Skeletal muscle satellite cell (primary cell): ENCODE measurements at regions not wholly inside any gene's neighbourhood (a gene's known extent, or its start where the extent isn't known, plus 50 kb on each side); places are given as distances from the start of the nearest gene placed in this dataset.
A peak's percentile ranks its signal among the peaks of the same experiment; 100 is the strongest.

Source experiments
- H3K27me3 ChIP-seq: 2 replicates; pipeline ENCODE4 v1.7.0; 2013; ENCODE audit warnings: low read length; ENCODE audit not compliant: control insufficient read depth, insufficient read depth
- H3K36me3 ChIP-seq: 2 replicates; pipeline ENCODE4 v1.7.0; 2013; ENCODE audit warnings: mild to moderate bottlenecking, control low read depth, low read length; ENCODE audit not compliant: insufficient read depth
- H3K4me1 ChIP-seq: 2 replicates; pipeline ENCODE4 v1.7.0; 2013; ENCODE audit warnings: low read length; ENCODE audit not compliant: control insufficient read depth, insufficient read depth
- H3K4me2 ChIP-seq: 2 replicates; pipeline ENCODE4 v1.7.0; 2013; ENCODE audit warnings: mild to moderate bottlenecking, low read length
- H3K4me3 ChIP-seq: 2 replicates; pipeline ENCODE4 v1.7.0; 2013; ENCODE audit warnings: low read length
- H3K9ac ChIP-seq: 2 replicates; pipeline ENCODE4 v1.7.0; 2013; ENCODE audit warnings: mild to moderate bottlenecking, low read depth, low read length, moderate library complexity
- H3K9me3 ChIP-seq: replicated peaks from 2 replicates; pipeline ENCODE4 v1.7.0; 2013; ENCODE audit warnings: mild to moderate bottlenecking, control low read depth, low read length

GRCh38 chr7:46207931-46208634 lies 287.0 kb upstream of the IGFBP3 start:
- Histone ChIP-seq H3K27me3 (no peaks in the 10 kb centered on the region), H3K9me3 (no peaks in the 10 kb centered on the region), H3K4me3 (no peak overlapping the region), H3K4me1 (no peaks in the 10 kb centered on the region), H3K4me2 (no peak overlapping the region), H3K36me3 (no peaks in the 10 kb centered on the region), H3K9ac (no peak overlapping the region)

- Histone ChIP-seq H3K4me2 (no peak overlapping the region), H3K9ac (no peak overlapping the region), H3K4me1 (no peaks in the 10 kb centered on the region), H3K4me3 (no peak overlapping the region), H3K9me3 (no peaks in the 10 kb centered on the region), H3K27me3 (no peaks in the 10 kb centered on the region), H3K36me3 (no peaks in the 10 kb centered on the region)
Observed at GRCh38 chr7:46206476-46207060, 285.5 kb upstream of the IGFBP3 start.

GRCh38 chr7:46205478-46205877 lies 284.4 kb upstream of the IGFBP3 start:
- Histone ChIP-seq H3K4me1 (no peaks in the 10 kb centered on the region), H3K9ac (no peak overlapping the region), H3K4me2 (no peak overlapping the region)

GRCh38 chr7:46203926-46204325 lies 282.9 kb upstream of the IGFBP3 start:
- H3K4me1 ChIP-seq, result no peaks in the 10 kb centered on the region

More at GRCh38 chr7:46205478-46205877, 284.4 kb upstream of the IGFBP3 start:
- Histone ChIP-seq H3K36me3 (no peaks in the 10 kb centered on the region), H3K4me3 (no peak overlapping the region), H3K9me3 (no peaks in the 10 kb centered on the region), H3K27me3 (no peaks in the 10 kb centered on the region)

GRCh38 chr7:46202379-46202778 lies 281.3 kb upstream of the IGFBP3 start:
- H3K4me2 ChIP-seq, result no peak overlapping the region
- no peak overlapping the region for H3K4me3 ChIP-seq
- no peak overlapping the region for H3K9ac ChIP-seq
- H3K9me3 ChIP-seq, result no peaks in the 10 kb centered on the region
- H3K36me3 ChIP-seq, result no peaks in the 10 kb centered on the region
- H3K27me3 ChIP-seq, result no peaks in the 10 kb centered on the region
- no peaks in the 10 kb centered on the region for H3K4me1 ChIP-seq

More at GRCh38 chr7:46203926-46204325, 282.9 kb upstream of the IGFBP3 start:
- no peaks in the 10 kb centered on the region for H3K9me3 ChIP-seq
- H3K4me2 ChIP-seq, result no peak overlapping the region
- H3K9ac ChIP-seq, result no peak overlapping the region
- no peak overlapping the region for H3K4me3 ChIP-seq
- no peaks in the 10 kb centered on the region for H3K27me3 ChIP-seq
- no peaks in the 10 kb centered on the region for H3K36me3 ChIP-seq

GRCh38 chr7:46201961-46202360 lies 280.9 kb upstream of the IGFBP3 start:
- no peaks in the 10 kb centered on the region for H3K27me3 ChIP-seq
- H3K4me2 ChIP-seq, result no peak overlapping the region
- H3K36me3 ChIP-seq, result no peaks in the 10 kb centered on the region
- H3K4me1 ChIP-seq, result no peaks in the 10 kb centered on the region
- no peaks in the 10 kb centered on the region for H3K9me3 ChIP-seq
- no peak overlapping the region for H3K9ac ChIP-seq
- no peak overlapping the region for H3K4me3 ChIP-seq

- Histone ChIP-seq H3K9me3 (no peaks in the 10 kb centered on the region), H3K27me3 (no peaks in the 10 kb centered on the region), H3K4me3 (no peak overlapping the region), H3K4me2 (no peak overlapping the region), H3K36me3 (no peaks in the 10 kb centered on the region), H3K4me1 (no peaks in the 10 kb centered on the region), H3K9ac (no peak overlapping the region)
Observed at GRCh38 chr7:46198701-46199100, 277.6 kb upstream of the IGFBP3 start.

GRCh38 chr7:46197785-46198540 lies 276.9 kb upstream of the IGFBP3 start:
- Histone ChIP-seq H3K4me2 (no peak overlapping the region), H3K4me3 (no peak overlapping the region), H3K27me3 (no peaks in the 10 kb centered on the region), H3K4me1 (no peaks in the 10 kb centered on the region), H3K9ac (no peak overlapping the region), H3K9me3 (no peaks in the 10 kb centered on the region), H3K36me3 (no peaks in the 10 kb centered on the region)

- no peaks in the 10 kb centered on the region for H3K36me3 ChIP-seq
- H3K4me3 ChIP-seq, result no peak overlapping the region
Observed at GRCh38 chr7:46195934-46196333, 274.9 kb upstream of the IGFBP3 start.

GRCh38 chr7:46192271-46192670 lies 271.2 kb upstream of the IGFBP3 start:
- no peak overlapping the region for H3K4me3 ChIP-seq
- H3K36me3 ChIP-seq, result no peaks in the 10 kb centered on the region
- H3K4me2 ChIP-seq, result no peak overlapping the region
- no peaks in the 10 kb centered on the region for H3K9me3 ChIP-seq
- peaks cover 14% of the 10 kb centered on the region for H3K4me1 ChIP-seq
- peak overlapping the region; percentile 32 for H3K9ac ChIP-seq
- no peaks in the 10 kb centered on the region for H3K27me3 ChIP-seq

More at GRCh38 chr7:46195934-46196333, 274.9 kb upstream of the IGFBP3 start:
- peaks cover 14% of the 10 kb centered on the region for H3K4me1 ChIP-seq
- no peaks in the 10 kb centered on the region for H3K9me3 ChIP-seq
- H3K27me3 ChIP-seq, result no peaks in the 10 kb centered on the region
- no peak overlapping the region for H3K9ac ChIP-seq
- H3K4me2 ChIP-seq, result no peak overlapping the region

- no peak overlapping the region for H3K4me3 ChIP-seq
- no peaks in the 10 kb centered on the region for H3K9me3 ChIP-seq
- no peaks in the 10 kb centered on the region for H3K36me3 ChIP-seq
- no peak overlapping the region for H3K4me2 ChIP-seq
- H3K27me3 ChIP-seq, result no peaks in the 10 kb centered on the region
- peaks cover 14% of the 10 kb centered on the region for H3K4me1 ChIP-seq
- peak overlapping the region; percentile 32 for H3K9ac ChIP-seq
Observed at GRCh38 chr7:46191776-46192175, 270.7 kb upstream of the IGFBP3 start.
